SKM-1 treated with dmso at 0.1 percent for 144 hours (cell line): ENCODE measurements at regions not wholly inside any gene's neighbourhood (a gene's known extent, or its start where the extent isn't known, plus 50 kb on each side); places are given as distances from the start of the nearest gene placed in this dataset.

Source experiments
- DNase-seq: peaks from one replicate; lab custom pipeline; 2025; ENCODE audit not compliant: unreplicated experiment; lab: John Stamatoyannopoulos, UW

DNA sequence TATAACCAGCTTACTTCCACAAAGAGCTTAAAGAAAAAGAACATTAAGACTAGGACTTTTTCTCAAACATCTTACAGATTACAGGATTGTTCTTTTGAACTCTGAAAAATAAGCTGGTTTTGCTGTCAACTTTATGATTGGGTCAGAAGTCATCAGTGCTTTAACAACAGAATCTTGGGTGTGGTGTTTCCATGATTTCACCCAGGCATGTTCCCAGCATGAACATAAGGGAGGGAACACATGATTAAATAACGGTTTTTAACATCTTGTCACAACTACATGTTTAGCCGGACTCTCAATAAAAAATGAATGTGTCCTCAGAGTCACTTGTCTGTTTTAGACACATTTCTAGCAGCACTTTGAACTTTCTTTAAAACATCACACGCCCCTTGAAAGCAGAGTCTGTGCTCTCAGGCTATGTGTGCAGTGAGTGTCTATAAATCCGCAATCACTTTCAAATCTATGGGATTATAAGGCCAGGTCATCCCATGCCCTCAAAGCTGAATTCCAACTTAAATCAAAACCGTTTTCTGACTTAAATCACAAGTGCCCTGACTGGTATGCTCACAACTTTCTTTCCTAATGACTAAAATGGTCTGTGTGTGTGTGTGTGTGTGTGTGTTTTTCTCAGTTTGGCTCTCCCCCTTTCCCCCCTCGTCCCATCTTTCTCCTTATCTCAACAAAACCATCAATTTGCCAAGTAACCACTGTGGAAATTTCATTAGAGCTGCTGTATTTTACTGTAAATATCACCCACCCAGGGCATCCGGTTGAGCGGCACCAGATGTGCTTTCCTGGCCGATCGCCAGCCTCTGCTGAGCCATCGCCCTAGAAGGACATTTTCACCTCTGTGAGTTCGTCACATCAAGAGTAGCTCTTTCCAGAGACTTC lies 216.8 kb upstream of the DTNBP1 start:
- no peak for DNase-seq

DNA sequence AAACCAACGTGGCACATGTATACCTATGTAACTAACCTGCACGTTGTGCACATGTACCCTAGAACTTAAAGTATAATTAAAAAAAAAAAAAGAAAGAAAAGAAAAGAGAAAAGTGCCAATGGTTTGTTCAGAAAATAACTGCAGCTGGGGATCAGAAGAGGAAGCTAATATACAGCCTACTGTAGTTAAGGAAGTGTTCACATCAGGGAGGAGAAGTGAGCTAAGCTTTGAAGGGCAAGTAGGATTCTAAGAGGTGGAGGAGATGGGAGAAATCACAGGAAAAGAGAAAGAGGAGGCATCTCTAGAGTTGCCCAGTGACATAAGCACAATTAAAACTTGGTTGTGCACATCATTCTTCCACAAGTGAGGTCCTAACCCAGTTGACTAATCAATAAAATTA lies 214.4 kb upstream of the DTNBP1 start:
- peak; percentile 18 for DNase-seq

DNA sequence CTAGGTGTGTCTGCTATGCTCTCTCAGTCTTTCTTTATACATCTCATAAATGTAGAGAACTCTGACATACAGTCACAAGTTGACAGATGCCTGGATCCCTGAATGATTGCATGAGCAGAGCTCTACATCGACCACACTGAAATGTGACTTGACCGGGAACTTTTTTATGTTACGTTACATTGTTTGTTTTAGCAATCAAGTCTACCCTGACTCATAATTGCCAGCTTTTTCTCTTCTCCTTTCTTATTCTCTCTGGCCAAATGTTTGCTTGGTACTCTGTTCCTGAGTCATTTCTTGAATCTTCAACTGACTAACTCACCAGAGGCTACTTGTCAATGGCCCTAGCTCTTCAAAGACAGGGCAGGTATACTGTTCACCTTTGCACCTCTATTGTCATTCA lies 213.6 kb upstream of the DTNBP1 start:
- DNase-seq, result no peak

DNA sequence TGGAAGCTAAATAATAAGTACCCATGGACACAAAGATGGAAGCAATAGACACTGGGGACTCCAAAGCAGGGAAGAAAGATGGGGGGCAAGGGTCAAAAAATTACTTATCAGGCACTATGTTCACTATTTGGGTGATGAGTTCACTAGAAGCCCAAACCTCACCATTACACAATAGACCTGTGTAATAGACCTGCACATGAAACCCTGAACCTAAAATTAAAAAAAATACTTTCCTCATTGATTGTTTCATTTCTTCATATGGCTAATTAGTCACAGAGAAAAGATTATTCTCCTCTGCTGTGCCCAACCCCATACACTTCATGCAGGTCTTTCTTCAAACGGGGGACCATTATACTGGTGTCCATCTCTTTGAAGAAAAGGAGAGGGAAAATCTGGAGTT lies 213.0 kb upstream of the DTNBP1 start:
- DNase-seq, result no peak

DNA sequence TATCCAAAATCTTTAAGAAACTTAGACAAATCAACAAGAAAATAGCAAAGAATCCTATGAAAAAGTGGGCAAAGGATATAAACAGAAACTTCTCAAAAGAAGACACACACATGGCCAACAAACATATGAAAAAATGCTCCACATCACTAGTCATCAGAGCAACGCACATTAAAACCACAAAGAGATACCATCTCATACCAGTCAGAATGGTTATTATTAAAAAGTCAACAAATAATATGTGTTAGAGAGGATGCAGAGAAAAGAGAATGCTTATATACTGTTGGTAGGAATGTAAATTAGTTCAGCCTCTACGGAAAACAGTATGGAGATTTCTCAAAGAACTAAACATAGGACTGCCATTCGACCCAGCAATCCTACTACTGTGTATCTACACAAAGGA lies 212.0 kb upstream of the DTNBP1 start:
- no peak for DNase-seq

DNA sequence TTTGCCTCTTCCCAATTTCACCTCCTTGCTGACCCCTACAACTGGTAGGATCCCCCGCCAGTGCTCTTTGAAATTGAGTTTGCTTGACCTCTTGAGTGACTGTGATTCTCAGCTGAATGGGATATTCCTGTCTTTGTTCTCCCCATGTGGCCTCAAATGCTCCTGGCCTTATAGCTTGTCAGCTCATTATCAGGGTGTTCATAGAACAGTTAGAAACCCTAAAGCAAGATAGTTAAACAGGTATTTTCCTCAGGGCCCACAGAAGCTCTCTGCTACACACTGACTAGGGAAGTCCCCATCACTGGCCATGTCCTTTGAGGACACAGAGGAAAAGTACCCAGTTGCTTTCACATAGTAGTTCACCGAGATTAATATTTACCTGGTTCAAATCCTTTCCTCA lies 211.5 kb upstream of the DTNBP1 start:
- DNase-seq, result no peak

- DNase-seq, result no peak
Observed at GRCh38 chr6:15872241-15873103, 209.6 kb upstream of the DTNBP1 start.

GRCh38 chr6:15871276-15871675 lies 208.4 kb upstream of the DTNBP1 start:
- no peak for DNase-seq

- DNase-seq, result peak; percentile 11
Observed at GRCh38 chr6:15870333-15871043, 207.7 kb upstream of the DTNBP1 start.

DNA sequence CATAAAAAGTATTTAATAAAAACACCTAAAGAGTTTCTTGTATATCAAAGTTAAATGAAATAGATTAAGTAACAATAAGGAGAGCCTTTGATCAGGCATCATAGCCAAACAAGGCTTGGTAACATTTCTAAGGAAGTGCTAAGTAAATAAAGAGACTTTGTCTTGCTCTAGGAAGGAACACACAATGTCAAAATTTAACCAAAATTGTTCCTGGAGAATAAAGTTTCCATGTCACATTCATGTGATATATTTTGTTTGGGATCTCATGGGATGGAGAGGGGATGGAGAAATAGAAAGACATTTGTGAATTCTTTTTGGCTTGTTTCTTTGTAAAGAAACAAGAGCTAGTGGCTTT lies 201.9 kb upstream of the DTNBP1 start:
- no peak for DNase-seq

- DNase-seq, result no peak
Observed at GRCh38 chr6:15864038-15864707, 201.3 kb upstream of the DTNBP1 start.

DNA sequence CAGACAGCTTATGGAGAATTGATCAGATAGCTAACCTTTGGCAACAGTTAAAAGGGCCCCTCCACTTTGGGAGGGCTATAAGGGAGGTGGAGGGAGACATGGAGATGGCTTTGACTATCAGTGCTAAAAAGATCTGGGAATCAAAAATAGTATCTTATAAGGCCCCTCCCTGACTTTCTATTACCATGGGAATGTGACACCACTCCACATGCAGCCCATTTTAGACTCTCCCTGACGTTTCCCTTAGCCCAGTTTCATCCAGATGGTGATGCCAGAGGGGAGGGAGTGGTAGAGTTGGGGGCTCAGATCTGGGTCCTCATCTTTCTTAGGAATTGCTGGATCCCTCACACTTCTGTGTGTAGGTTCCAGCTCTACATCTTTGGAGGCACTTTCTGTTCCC lies 200.0 kb upstream of the DTNBP1 start:
- no peak for DNase-seq

DNA sequence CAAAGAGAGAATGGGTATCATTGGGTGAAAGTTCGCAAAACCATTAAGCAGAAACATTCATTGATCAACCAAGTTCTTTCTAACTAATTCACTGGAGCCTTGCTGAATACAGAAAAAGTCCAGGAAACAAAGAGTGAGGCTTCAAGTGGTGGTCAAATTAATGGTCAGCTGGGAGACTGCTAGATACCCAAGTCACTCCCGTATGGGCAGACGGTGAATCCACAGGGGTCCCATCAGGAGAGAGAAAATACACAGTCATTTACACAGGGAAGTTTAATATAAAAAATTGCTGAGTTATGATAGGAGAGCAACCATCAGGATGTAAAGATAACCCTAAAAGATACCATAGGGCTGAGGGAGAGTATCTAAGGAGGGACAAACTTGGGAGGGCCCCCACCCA lies 198.7 kb upstream of the DTNBP1 start:
- DNase-seq, result no peak

DNA sequence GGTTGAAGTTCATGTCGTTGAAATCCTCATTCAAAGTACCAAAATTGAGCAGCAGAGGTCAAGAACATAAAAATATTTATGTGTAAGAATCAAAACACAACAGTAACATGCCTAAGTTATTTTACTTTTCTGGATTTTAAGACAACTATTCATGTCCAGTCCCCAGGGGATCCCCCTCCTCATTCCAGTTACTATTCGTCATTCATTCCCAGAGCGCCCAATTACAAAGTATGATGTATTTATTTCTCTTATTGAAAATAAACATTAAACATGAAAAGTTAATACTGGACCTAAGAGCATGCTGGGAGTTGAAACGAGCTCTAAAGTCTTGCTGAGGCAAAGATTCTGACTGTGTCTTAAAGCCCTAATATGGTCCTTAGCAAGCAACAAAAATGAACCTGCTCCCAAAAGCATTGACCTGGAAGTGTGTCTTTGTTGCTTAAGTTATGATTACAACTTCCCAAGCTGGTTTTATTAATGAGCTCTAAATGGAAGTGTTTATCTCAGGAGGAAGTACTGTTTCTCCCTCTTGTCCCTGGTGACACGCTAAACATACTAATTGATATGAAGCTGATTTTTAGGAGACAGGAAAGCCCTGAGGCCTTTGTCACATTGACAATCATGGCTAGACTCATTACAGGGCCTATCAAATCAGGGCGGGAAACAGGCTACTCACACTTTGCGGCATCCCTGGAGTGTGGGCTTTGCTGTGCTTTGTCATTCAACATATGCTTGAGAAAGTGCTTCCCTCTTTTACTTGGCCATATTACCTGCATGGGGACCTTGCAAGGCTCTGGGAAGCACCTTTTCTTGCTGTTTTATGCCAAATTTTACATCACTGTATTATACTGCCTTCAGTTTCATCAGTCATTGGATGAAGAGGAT lies 192.2 kb upstream of the DTNBP1 start:
- no peak for DNase-seq

- no peak for DNase-seq
Observed at GRCh38 chr6:15854378-15854777, 191.6 kb upstream of the DTNBP1 start.

DNA sequence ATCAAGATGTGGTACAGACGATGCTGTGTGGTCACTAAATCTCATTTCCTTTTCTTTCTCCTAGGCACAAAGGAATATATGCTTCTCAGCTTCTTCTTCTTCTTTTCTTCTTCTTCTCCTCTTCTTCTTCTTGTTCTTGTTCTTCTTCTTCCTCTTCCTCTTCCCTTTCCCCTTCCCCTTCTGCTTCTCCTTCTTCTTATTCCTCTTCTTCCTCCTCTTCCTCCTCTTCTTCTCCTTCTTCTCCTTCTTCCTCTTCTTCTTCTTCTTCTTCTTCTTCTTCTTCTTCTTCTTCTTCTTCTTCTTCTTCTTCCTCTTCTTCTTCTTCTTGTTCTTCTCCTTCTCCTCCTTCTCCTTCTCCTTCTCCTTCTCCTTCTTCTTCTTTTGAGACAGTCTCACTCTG lies 190.4 kb upstream of the DTNBP1 start:
- DNase-seq, result no peak

GRCh38 chr6:15852289-15852688 lies 189.5 kb upstream of the DTNBP1 start:
- DNase-seq, result no peak

- DNase-seq, result no peak
Observed at GRCh38 chr6:15849395-15849794, 186.6 kb upstream of the DTNBP1 start.

GRCh38 chr6:15845492-15845891 lies 182.7 kb upstream of the DTNBP1 start:
- DNase-seq, result no peak

- no peak for DNase-seq
Observed at GRCh38 chr6:15843764-15844163, 180.9 kb upstream of the DTNBP1 start.
